Endothelial cell of umbilical vein (primary cell): ENCODE measurements at regions not wholly inside any gene's neighbourhood (a gene's known extent, or its start where the extent isn't known, plus 50 kb on each side); places are given as distances from the start of the nearest gene placed in this dataset.

Experiments used
- BruUV-seq: library from RNA; stranded (reverse); fragments of 400-500 nt; replicated peaks from 2 replicates; lab custom pipeline; 2021; lab: Mats Ljungman, UMichigan
- CTCF ChIA-PET: fragments of 300-600, 350-600 bp; sonication (Branson Sonifier 250); formaldehyde crosslinking; loops from one replicate; lab custom pipeline; 2021; ENCODE audit warnings: antibody characterized with exemption, inconsistent platforms; lab: Charles Lee
- POLR2A ChIA-PET: fragments of 300-600, 350-600 bp; sonication (Branson Sonifier 250); formaldehyde crosslinking; loops from one replicate; lab custom pipeline; 2021; ENCODE audit warnings: antibody characterized with exemption, inconsistent platforms; lab: Charles Lee
- DNase-seq: peaks from one replicate; pipeline ENCODE4 v3.0.0-alpha.2; 2011; ENCODE audit warnings: low read depth, low spot score
- FAIRE-seq: peaks from 2 replicates; lab custom pipeline; 2011; peaks lifted over from hg19 to GRCh38; lab: Jason Lieb, UNC
- H2AFZ ChIP-seq: 2 replicates; pipeline ENCODE4 v1.6.0; 2012; ENCODE audit warnings: low read depth, low read length, control low read depth, inconsistent platforms
- H3K27ac ChIP-seq: 2 replicates; pipeline ENCODE4 v1.5.1; 2011; ENCODE audit warnings: low read depth, mild to moderate bottlenecking, control low read depth, low read length, moderate library complexity; ENCODE audit not compliant: insufficient read depth
- H3K27me3 ChIP-seq, 2 experiments: 2 replicates each; pipeline versions ENCODE4 v1.6.0 to v1.6.1; 2011; ENCODE audit warnings: low read length in 2 of 2, mixed read lengths in 1 of 2; ENCODE audit not compliant: control insufficient read depth in 2 of 2, insufficient read depth in 2 of 2
- H3K36me3 ChIP-seq, 2 experiments: 2 replicates in 1 of 2; 3 replicates in 1 of 2; pipeline ENCODE4 v1.5.1; 2011; ENCODE audit warnings: low read length in 2 of 2, mild to moderate bottlenecking in 1 of 2, moderate library complexity in 1 of 2; ENCODE audit not compliant: control insufficient read depth in 2 of 2, insufficient read depth in 2 of 2; ENCODE audit errors: extremely low read depth in 1 of 2
- H3K4me1 ChIP-seq: 3 replicates; pipeline ENCODE4 v1.5.1; 2011; ENCODE audit warnings: mild to moderate bottlenecking, low read length; ENCODE audit not compliant: control insufficient read depth, insufficient read depth; ENCODE audit errors: extremely low read depth
- H3K4me2 ChIP-seq: 2 replicates; pipeline ENCODE4 v1.6.1; 2011; ENCODE audit warnings: low read length, control low read depth, mixed read lengths; ENCODE audit not compliant: insufficient read depth
- H3K4me3 ChIP-seq, 3 experiments: fragments of 200-600 bp in 1 of 3; sonication (generic), shearing (Covaris generic) in 1 of 3; replicated peaks in 1 of 3; 2 replicates each; pipeline ENCODE4 v1.5.1; 2011 to 2016; ENCODE audit warnings: control low read depth in 3 of 3, low read length in 3 of 3, mild to moderate bottlenecking in 2 of 3, inconsistent platforms in 1 of 3, low read depth in 1 of 3, moderate library complexity in 1 of 3; ENCODE audit not compliant: insufficient read depth in 1 of 3
- H3K79me2 ChIP-seq: 2 replicates; pipeline ENCODE4 v1.6.0; 2012; ENCODE audit warnings: low read length, inconsistent platforms; ENCODE audit not compliant: control insufficient read depth, insufficient read depth
- H3K9ac ChIP-seq: replicated peaks from 2 replicates; pipeline ENCODE3; 2011; ENCODE audit warnings: low read length, control low read depth; ENCODE audit not compliant: insufficient read depth; ENCODE audit errors: extremely low read depth
- H3K9me1 ChIP-seq: replicated peaks from 3 replicates; pipeline ENCODE4 v1.6.0; 2011; ENCODE audit warnings: mild to moderate bottlenecking, low read length; ENCODE audit not compliant: control insufficient read depth, insufficient read depth; ENCODE audit errors: extremely low read depth
- H3K9me3 ChIP-seq: replicated peaks from 2 replicates; pipeline ENCODE4 v1.5.1; 2012; ENCODE audit warnings: low read length, inconsistent platforms; ENCODE audit not compliant: control insufficient read depth, insufficient read depth
- H4K20me1 ChIP-seq: replicated peaks from 2 replicates; pipeline ENCODE3; 2011; ENCODE audit warnings: mild to moderate bottlenecking, low read length; ENCODE audit not compliant: control insufficient read depth, insufficient read depth; ENCODE audit errors: extremely low read depth
- CTCF ChIP-seq, 2 donors: IDR thresholded peaks; 1 replicate in 1 of 2; 2 replicates in 1 of 2; pipeline ENCODE4 v1.5.1; 2011; ENCODE audit warnings: low read length in 2 of 2, mild to moderate bottlenecking in 2 of 2, moderate library complexity in 2 of 2, control low read depth in 1 of 2, inconsistent platforms in 1 of 2, low read depth in 1 of 2; ENCODE audit not compliant: insufficient read depth in 1 of 2; ENCODE audit errors: extremely low read depth in 1 of 2
- EZH2 ChIP-seq: IDR thresholded peaks from 2 replicates; pipeline ENCODE4 v1.6.1; 2012; ENCODE audit warnings: borderline replicate concordance, low read depth, mild to moderate bottlenecking, moderate library complexity, low read length, inconsistent platforms; ENCODE audit not compliant: severe bottlenecking
- FOS ChIP-seq: IDR thresholded peaks from 2 replicates; pipeline ENCODE4 v1.6.1; 2011; ENCODE audit warnings: mild to moderate bottlenecking, low read length, moderate library complexity, borderline replicate concordance; ENCODE audit not compliant: insufficient read depth
- GATA2 ChIP-seq: IDR thresholded peaks from 2 replicates; pipeline ENCODE4 v1.7.0; 2011; ENCODE audit warnings: low read depth, mild to moderate bottlenecking, moderate library complexity, mixed read lengths, low read length; ENCODE audit not compliant: insufficient read length, insufficient read depth
- JUN ChIP-seq: IDR thresholded peaks from 2 replicates; pipeline ENCODE4 v1.6.1; 2011; ENCODE audit warnings: borderline replicate concordance, low read depth; ENCODE audit not compliant: insufficient read length, insufficient read depth
- MYC ChIP-seq: IDR thresholded peaks from one replicate; pipeline ENCODE4 v1.6.1; 2011; ENCODE audit warnings: mild to moderate bottlenecking, low read depth, low read length
- POLR2A ChIP-seq: IDR thresholded peaks from 2 replicates; pipeline ENCODE4 v1.6.1; 2012; ENCODE audit warnings: low read depth, mild to moderate bottlenecking, control low read depth, low read length
- POLR2AphosphoS5 ChIP-seq: IDR thresholded peaks from 2 replicates; pipeline ENCODE4 v1.6.1; 2012; ENCODE audit warnings: low read depth, mild to moderate bottlenecking, control low read depth, low read length, moderate library complexity; ENCODE audit not compliant: insufficient read depth
- dilution Hi-C: fragments of 300-500 bp; cut with MboI; formaldehyde crosslinking; loops from one replicate; pipeline ENCODE4 v1.15.0; 2019; ENCODE audit warnings: low sequenced_read_pairs; ENCODE audit not compliant: extremely low pct_ligation_motif_present
- intact Hi-C: fragments of 100-400 bp; cut with micrococcal nuclease; formaldehyde crosslinking; loops from one replicate; pipeline ENCODE4 v1.10.0; 2022
- TF ChIP-seq, protein P1 (sequence below): IDR thresholded peaks from 2 replicates; pipeline ENCODE4 v1.6.1; 2011; ENCODE audit not compliant: insufficient read depth, insufficient read length

DNA sequence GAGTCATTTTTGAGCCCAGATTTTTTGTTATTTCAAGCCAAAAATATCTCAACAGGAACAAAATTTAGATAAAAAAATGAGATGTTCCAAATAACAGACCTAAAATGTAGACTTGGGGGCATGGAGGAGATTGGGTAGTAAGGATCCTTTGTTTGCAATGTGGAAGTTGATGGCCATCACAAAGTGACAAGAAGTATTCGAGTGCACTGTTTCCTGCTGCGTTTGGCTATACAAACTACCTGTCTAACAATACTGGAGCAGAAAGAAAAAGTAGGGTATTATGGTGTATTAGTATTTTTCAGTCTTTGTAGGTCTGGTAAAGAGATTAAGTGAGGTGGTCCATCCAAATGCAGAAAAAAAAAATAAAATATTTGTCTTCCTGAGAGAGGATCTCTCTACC lies 284.2 kb downstream of the C3orf38 start:
- Histone ChIP-seq H3K36me3 (no peaks in the 10 kb centered on the region), H2AFZ (no peak overlapping the region), H3K27me3 (no peaks in the 10 kb centered on the region), H3K9ac (no peak overlapping the region), H3K79me2 (no peaks in the 10 kb centered on the region), H3K9me1 (no peaks in the 10 kb centered on the region), H3K4me3 (no peak overlapping the region), H3K9me3 (no peaks in the 10 kb centered on the region), H3K4me2 (no peak overlapping the region), H4K20me1 (no peaks in the 10 kb centered on the region), H3K4me1 (no peaks in the 10 kb centered on the region), H3K27ac (no peak overlapping the region)
- CTCF ChIA-PET = no interaction called here
- dilution Hi-C loops = no loop called here
- BruUV-seq = no TSS peak
- no peak for TF ChIP-seq POLR2AphosphoS5
- TF ChIP-seq GATA2 = no peak
- TF ChIP-seq, protein P1, sequence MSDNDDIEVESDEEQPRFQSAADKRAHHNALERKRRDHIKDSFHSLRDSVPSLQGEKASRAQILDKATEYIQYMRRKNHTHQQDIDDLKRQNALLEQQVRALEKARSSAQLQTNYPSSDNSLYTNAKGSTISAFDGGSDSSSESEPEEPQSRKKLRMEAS = no peak
- no peak for TF ChIP-seq EZH2
- TF ChIP-seq JUN = no peak
- no peak for TF ChIP-seq CTCF (IDR thresholded peaks at IDR 0.05; ENCODE audit: extremely low read depth in 1 of 2, insufficient read depth in 1 of 2, low read depth in 1 of 2, low read length in 2 of 2)
- TF ChIP-seq FOS = no peak
- TF ChIP-seq MYC = no peak
- TF ChIP-seq POLR2A = no peak
- FAIRE-seq = no peak
- POLR2A ChIA-PET = no interaction called here
- no peak for DNase-seq
- intact Hi-C loops = no loop called here
